Stomach (tissue), 4 donors: ENCODE measurements at regions not wholly inside any gene's neighbourhood (a gene's known extent, or its start where the extent isn't known, plus 50 kb on each side); places are given as distances from the start of the nearest gene placed in this dataset.

Source experiments
- CTCF ChIP-seq, 7 experiments: fragments of 450-650 bp in 4 of 7; fragments of 200-600 bp in 3 of 7; sonication (generic) in 3 of 7; IDR thresholded peaks; one replicate each; pipeline ENCODE4 v1.5.1; 2016 to 2019; ENCODE audit warnings: antibody characterized with exemption in 7 of 7, control low read depth in 2 of 7, mild to moderate bottlenecking in 1 of 7
- POLR2A ChIP-seq, 4 donors: fragments of 450-650 bp; IDR thresholded peaks; one replicate each; pipeline ENCODE4 v1.6.1; 2016; ENCODE audit warnings: antibody characterized with exemption in 4 of 4, control low read depth in 2 of 4, mild to moderate bottlenecking in 1 of 4, moderate library complexity in 1 of 4

- TF ChIP-seq CTCF (IDR thresholded peaks at IDR 0.05) (no peak), POLR2A (IDR thresholded peaks at IDR 0.05) (peak in 2 of 4 donors; percentile 59 to 82)
Observed at GRCh38 chr6:26183581-26184366, 96.5 kb downstream of the HFE start.
